Amniotic stem cell (primary cell): ENCODE measurements at regions not wholly inside any gene's neighbourhood (a gene's known extent, or its start where the extent isn't known, plus 50 kb on each side); places are given as distances from the start of the nearest gene placed in this dataset.
"Not testable (repeated sequence)": the region's sequence is repeated elsewhere in the genome, so short reads cannot be mapped to it uniquely, and the experiment has no call there.

Source experiments
- DNase-seq: peaks from one replicate; lab custom pipeline; 2025; lab: John Stamatoyannopoulos, UW

- no peak for DNase-seq
These were observed 317.8 kb upstream of the NCAM1 start for GRCh38 chr11:112643416-112643815.

DNA sequence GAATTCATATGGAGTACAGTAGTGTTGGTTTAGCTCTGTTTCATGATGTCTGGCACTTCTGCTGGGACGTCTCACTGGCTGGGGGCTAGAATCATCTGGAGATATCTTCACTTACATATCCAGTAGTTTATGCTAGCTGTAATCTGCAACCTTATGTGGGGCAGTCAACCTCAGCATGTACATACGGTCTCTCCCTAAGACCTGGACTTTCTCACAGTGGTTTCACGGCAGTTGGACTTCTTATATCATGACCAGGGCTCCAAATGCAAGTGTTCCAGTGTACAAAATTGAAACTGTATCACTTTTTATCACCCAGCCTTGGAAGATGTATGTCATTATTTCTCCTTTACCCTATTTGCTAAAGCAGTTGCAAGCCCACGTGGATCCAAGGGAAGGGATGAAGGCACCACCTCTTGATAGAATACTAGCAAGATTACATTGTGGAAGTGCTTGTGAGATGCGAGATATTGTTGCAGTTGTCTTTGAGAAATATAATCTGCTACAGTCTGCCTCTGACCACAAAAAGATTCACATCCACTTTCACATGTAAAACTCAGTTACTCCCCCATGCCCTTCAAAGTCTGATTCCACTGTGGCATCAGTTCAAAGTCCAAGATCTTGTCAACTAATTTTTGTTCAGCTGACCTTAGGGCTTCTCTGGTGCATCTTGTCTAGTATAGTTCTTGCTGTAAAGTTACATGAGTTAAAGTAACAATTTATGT lies 316.6 kb upstream of the NCAM1 start:
- no peak for DNase-seq

GRCh38 chr11:112649856-112650255 lies 311.4 kb upstream of the NCAM1 start:
- no peak for DNase-seq

GRCh38 chr11:112650527-112650926 lies 310.7 kb upstream of the NCAM1 start:
- no peak for DNase-seq

- no peak for DNase-seq
These were observed 309.8 kb upstream of the NCAM1 start for GRCh38 chr11:112651386-112651785.

GRCh38 chr11:112652786-112653390 lies 308.3 kb upstream of the NCAM1 start:
- DNase-seq: no peak

GRCh38 chr11:112655371-112655770 lies 305.8 kb upstream of the NCAM1 start:
- no peak for DNase-seq

DNA sequence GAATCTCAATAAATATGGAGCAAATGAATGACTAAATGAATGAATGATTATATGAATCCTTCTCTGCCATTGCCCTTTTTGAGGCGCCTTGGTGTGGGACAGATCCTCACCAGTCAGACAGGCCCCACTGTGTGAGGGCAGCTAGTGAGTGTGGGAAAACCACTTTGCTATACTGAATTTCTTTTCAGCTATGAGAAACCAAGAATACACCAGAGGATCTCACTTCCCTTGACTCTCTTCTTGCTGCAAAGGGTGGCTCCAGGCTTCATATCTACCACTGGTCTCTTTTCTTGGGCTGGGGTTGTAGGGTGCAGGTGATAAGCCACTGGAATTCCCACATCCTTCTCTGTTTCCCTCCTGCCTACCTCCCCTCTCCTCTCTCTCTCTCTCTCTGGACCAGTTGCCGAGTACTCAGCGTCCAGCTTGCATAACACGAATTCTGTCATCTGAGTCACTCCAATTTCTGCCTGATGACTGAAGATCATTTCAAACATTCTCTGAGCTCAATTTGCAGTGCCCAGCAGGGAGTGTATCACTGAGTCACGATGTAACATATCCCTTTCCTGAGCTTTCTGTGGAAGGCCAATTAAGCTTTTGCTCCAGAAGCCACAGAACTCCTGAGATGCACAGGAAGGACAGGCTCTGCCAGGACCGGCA lies 304.3 kb upstream of the NCAM1 start:
- no peak for DNase-seq

DNA sequence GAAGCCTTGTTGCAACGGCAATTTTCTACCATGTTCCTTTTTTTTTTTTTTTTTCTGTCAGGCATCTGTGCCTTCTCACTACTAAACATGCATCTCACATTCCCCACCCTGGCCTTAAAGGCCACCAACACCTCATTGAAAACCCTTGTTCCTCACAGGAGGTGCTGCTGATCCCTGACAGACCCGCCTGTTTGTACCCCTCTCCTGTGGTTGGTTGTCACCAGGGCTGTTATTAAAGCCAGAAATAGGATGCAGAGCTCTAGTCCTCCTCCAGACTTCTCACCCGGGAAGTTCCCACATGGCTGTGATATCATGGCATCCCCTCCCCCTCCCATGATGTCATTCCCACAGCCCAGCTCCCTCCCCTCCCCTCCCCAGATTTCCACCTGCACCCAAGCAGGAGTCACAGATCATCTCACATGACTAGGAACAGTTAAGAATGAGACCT lies 302.8 kb upstream of the NCAM1 start:
- DNase-seq: no peak

GRCh38 chr11:112661146-112661545 lies 300.1 kb upstream of the NCAM1 start:
- DNase-seq: no peak

GRCh38 chr11:112661571-112661970 lies 299.6 kb upstream of the NCAM1 start:
- no peak for DNase-seq

- DNase-seq: no peak
These were observed 298.7 kb upstream of the NCAM1 start for GRCh38 chr11:112662554-112662953.

- DNase-seq: no peak
These were observed 297.1 kb upstream of the NCAM1 start for GRCh38 chr11:112663947-112664634.

- no peak for DNase-seq
These were observed 295.9 kb upstream of the NCAM1 start for GRCh38 chr11:112665291-112665690.

- no peak for DNase-seq
These were observed 295.0 kb upstream of the NCAM1 start for GRCh38 chr11:112666253-112666652.

DNA sequence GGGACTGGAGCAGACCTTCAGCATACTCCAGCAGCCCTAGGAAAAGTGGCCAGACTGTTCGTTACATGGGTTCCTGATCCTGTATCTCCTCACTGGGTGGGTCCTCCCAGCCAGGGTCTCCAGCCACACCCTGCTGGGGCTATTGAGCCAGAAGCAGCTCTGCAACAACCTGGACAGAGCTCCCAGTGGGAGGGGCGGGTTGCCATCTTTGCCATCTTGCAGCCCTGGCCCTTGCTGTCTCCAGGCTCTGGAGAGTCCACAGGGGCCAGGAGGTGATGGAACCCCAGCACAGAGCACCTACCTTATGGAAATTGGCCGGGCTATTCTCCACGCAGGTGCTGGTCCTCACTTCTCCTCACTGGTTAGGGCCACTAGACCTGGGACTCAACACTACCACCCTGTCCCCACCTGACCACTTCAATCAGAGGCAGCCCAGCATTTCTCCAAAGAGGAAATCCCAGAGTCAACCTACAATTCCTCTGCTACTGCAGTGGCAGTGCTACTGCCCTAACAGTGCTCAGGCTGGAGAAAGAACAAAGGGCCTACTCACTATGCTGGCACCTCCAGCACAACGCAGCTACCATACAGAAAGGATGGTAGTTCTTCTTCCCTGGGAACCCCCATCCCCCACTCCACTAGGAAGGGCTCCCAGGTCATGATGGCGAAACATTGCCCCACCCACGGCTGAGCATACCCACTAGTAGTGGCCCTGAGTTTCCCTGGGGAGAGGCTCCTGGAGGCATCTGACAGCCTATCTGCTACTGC lies 290.2 kb upstream of the NCAM1 start:
- DNase-seq: no peak

DNA sequence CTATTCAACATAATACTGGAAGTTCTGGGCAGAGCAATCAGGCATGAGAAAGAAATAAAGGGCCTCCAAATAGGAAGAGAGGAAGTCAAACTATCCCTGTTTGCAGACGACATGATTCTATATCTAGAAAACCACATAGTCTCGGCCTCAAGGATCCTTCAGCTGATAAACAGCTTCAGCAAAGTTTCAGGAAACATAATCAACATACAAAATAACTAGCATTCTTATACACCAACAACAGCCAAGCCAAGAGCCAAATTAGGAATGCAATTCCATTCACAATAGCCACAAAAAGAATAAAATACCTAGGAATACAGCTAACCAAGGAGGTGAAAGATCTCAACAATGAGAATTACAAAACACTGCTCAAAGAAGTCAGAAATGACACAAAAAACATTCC lies 287.8 kb upstream of the NCAM1 start:
- not testable (repeated sequence) for DNase-seq

DNA sequence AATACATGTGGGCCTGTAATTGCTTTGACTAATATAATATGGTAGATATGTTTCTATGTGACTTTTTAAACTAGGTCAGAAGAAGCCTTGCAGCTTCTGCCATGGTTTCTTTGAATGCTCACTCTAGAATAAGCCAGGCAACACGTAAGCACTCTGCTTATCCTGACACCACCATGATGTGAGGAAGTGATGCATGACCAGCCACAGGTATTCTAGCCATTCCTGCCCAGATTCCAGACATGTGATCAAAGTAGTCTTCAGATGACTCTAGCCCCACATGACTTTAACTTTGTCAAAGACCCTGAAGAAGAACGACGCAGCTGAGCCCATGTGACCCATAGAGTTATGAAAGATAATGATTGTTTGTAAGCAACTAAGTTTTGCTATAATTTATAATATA lies 276.1 kb upstream of the NCAM1 start:
- DNase-seq: no peak

DNA sequence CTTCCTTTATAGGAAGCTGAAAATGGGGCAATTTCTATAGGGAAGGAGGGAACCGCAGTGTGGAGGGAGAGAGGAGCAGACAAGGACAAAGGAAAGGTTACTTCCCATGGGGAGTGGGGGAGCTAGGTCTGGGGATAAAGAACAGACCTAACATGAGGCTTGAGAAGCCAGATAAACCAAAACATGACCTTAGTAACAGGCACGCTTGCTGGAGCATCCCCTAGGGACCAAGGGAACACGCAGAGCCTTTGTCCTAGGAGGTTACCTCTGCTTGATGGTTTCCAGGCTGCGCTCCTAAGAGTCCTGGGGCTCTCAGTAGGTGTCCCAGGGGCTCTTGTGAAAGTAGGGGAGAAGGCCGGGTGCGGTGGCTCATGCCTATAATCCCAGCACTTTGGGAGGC lies 271.4 kb upstream of the NCAM1 start:
- DNase-seq: no peak

GRCh38 chr11:112693781-112694180 lies 267.4 kb upstream of the NCAM1 start:
- no peak for DNase-seq

GRCh38 chr11:112694245-112694644 lies 267.0 kb upstream of the NCAM1 start:
- DNase-seq: no peak

DNA sequence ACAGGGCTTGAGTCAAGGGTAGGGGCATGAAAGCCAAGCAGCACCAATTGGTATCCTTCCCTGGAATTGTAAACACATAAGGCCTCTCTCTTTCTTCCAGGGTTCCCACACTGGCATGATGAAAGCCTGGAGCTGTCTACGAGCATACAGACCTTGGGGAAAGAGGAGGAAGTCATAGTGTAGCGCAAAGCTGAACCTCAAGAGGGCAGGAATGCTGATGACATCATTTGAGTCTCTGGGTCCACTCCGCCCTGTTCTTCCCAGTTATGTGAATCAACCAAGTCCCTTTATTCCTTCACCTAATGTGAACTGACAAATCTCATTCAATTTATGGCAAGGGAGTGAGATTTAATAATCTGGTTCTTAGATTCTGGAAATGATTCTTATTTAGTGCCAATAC lies 266.4 kb upstream of the NCAM1 start:
- DNase-seq: no peak
